HepG2 (cell line): ENCODE measurements at regions not wholly inside any gene's neighbourhood (a gene's known extent, or its start where the extent isn't known, plus 50 kb on each side); places are given as distances from the start of the nearest gene placed in this dataset.

Source experiments
- MAFK ChIP-seq, 2 experiments: IDR thresholded peaks in 1 of 2; conservative IDR thresholded peaks in 1 of 2; 2 replicates each; pipeline ENCODE4 v1.6.1; 2011; ENCODE audit warnings: improper control_type of control experiment in 2 of 2, low read length in 2 of 2
- NONO ChIP-seq, 2 experiments: fragments of 450-650 bp in 1 of 2; sonication (generic) in 1 of 2; formaldehyde crosslinking in 1 of 2; IDR thresholded peaks in 1 of 2; conservative IDR thresholded peaks in 1 of 2; 2 replicates each; pipeline versions ENCODE4 v1.6.1 to v1.8.0; 2017 to 2022; ENCODE audit warnings: mild to moderate bottlenecking in 1 of 2, missing genetic modification reagents in 1 of 2, moderate library complexity in 1 of 2
- NR2F6 ChIP-seq, 2 experiments: IDR thresholded peaks; 2 replicates each; pipeline ENCODE4 v1.6.1; 2016; ENCODE audit warnings: antibody characterized with exemption in 1 of 2, mild to moderate bottlenecking in 1 of 2
- TARDBP ChIP-seq: sonication (generic); formaldehyde crosslinking; IDR thresholded peaks from 2 replicates; pipeline ENCODE4 v1.8.0; 2022; ENCODE audit warnings: mild to moderate bottlenecking, missing genetic modification reagents
- TCF7 ChIP-seq: sonication (generic); IDR thresholded peaks from 2 replicates; pipeline ENCODE4 v1.6.1; 2016; ENCODE audit warnings: antibody characterized with exemption, low read depth
- ZNF446 ChIP-seq: sonication (generic); formaldehyde crosslinking; IDR thresholded peaks from 2 replicates; pipeline ENCODE4 v1.5.0; 2020; ENCODE audit warnings: mild to moderate bottlenecking, missing genetic modification reagents
- TF ChIP-seq, protein P1 (sequence below): sonication (generic); formaldehyde crosslinking; IDR thresholded peaks from 2 replicates; pipeline ENCODE4 v1.5.0; 2020; ENCODE audit warnings: mild to moderate bottlenecking, missing genetic modification reagents, moderate library complexity
- TF ChIP-seq, protein P2 (sequence below): sonication (generic); formaldehyde crosslinking; IDR thresholded peaks from 2 replicates; pipeline ENCODE4 v1.4.0; 2020; ENCODE audit warnings: missing genetic modification reagents, borderline replicate concordance

DNA sequence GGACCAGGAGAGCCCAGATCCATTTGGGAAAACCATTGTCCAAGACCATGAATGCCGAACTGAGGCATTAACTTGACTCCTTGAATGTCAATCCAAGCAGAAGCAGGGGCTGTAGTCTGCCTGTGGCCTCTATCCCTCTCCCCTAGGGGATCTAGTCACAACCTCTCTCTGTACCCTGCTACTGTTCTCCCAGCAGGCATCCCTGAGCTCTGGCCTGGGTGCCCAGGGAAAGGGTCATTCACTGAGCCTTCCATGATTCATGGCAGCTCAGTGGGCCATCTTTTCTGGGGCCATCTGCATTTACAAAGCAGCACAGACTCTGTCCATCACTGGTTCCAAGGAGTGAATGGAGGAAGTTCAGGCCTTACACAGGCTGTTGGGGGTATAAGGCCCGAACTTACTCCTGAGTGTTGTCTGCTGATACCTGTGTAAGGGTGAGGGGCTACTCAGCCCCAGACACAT lies 151.8 kb downstream of the ZFP36L2 start:
- no peak for TF ChIP-seq MAFK (conservative IDR thresholded peaks at IDR 0.05 in 1 of 2, IDR thresholded peaks at IDR 0.05 in 1 of 2; ENCODE audit: low read length in 2 of 2)
- TF ChIP-seq, protein P1, sequence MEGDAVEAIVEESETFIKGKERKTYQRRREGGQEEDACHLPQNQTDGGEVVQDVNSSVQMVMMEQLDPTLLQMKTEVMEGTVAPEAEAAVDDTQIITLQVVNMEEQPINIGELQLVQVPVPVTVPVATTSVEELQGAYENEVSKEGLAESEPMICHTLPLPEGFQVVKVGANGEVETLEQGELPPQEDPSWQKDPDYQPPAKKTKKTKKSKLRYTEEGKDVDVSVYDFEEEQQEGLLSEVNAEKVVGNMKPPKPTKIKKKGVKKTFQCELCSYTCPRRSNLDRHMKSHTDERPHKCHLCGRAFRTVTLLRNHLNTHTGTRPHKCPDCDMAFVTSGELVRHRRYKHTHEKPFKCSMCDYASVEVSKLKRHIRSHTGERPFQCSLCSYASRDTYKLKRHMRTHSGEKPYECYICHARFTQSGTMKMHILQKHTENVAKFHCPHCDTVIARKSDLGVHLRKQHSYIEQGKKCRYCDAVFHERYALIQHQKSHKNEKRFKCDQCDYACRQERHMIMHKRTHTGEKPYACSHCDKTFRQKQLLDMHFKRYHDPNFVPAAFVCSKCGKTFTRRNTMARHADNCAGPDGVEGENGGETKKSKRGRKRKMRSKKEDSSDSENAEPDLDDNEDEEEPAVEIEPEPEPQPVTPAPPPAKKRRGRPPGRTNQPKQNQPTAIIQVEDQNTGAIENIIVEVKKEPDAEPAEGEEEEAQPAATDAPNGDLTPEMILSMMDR (CRISPR knock-in tag) = no peak
- TF ChIP-seq TCF7 = no peak
- TF ChIP-seq, protein P2, sequence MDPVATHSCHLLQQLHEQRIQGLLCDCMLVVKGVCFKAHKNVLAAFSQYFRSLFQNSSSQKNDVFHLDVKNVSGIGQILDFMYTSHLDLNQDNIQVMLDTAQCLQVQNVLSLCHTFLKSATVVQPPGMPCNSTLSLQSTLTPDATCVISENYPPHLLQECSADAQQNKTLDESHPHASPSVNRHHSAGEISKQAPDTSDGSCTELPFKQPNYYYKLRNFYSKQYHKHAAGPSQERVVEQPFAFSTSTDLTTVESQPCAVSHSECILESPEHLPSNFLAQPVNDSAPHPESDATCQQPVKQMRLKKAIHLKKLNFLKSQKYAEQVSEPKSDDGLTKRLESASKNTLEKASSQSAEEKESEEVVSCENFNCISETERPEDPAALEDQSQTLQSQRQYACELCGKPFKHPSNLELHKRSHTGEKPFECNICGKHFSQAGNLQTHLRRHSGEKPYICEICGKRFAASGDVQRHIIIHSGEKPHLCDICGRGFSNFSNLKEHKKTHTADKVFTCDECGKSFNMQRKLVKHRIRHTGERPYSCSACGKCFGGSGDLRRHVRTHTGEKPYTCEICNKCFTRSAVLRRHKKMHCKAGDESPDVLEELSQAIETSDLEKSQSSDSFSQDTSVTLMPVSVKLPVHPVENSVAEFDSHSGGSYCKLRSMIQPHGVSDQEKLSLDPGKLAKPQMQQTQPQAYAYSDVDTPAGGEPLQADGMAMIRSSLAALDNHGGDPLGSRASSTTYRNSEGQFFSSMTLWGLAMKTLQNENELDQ (CRISPR knock-in tag) = no peak
- no peak for TF ChIP-seq TARDBP (CRISPR knock-in tag)
- TF ChIP-seq ZNF446 = no peak
- TF ChIP-seq NR2F6 (IDR thresholded peaks at IDR 0.05) = no peak
- no peak for TF ChIP-seq NR2F6 (CRISPR knock-in tag; IDR thresholded peaks at IDR 0.05)
- no peak for TF ChIP-seq NONO (IDR thresholded peaks at IDR 0.05)
- TF ChIP-seq NONO (CRISPR knock-in tag; conservative IDR thresholded peaks at IDR 0.05) = no peak
